ENCODE measurements at regions not wholly inside any gene's neighbourhood (a gene's known extent, or its start where the extent isn't known, plus 50 kb on each side); places are given as distances from the start of the nearest gene placed in this dataset.
"Not testable (repeated sequence)": the region's sequence is repeated elsewhere in the genome, so short reads cannot be mapped to it uniquely, and the experiment has no call there.

- DNase-seq (ENCODE audit: extremely low spot score) = no peak
- CTCF ChIA-PET = interaction anchor here (1.2 to 1.8 kb wide), 2 partner anchors 12 to 153 kb away, joined by 3 to 5 read pairs; no protein-coding TSS in a partner anchor
- TF ChIP-seq, protein P1, sequence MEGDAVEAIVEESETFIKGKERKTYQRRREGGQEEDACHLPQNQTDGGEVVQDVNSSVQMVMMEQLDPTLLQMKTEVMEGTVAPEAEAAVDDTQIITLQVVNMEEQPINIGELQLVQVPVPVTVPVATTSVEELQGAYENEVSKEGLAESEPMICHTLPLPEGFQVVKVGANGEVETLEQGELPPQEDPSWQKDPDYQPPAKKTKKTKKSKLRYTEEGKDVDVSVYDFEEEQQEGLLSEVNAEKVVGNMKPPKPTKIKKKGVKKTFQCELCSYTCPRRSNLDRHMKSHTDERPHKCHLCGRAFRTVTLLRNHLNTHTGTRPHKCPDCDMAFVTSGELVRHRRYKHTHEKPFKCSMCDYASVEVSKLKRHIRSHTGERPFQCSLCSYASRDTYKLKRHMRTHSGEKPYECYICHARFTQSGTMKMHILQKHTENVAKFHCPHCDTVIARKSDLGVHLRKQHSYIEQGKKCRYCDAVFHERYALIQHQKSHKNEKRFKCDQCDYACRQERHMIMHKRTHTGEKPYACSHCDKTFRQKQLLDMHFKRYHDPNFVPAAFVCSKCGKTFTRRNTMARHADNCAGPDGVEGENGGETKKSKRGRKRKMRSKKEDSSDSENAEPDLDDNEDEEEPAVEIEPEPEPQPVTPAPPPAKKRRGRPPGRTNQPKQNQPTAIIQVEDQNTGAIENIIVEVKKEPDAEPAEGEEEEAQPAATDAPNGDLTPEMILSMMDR (IDR thresholded peaks at IDR 0.05; ENCODE audit: control extremely low read depth, extremely low read depth, low read depth, missing control alignments) = no peak
- POLR2A ChIA-PET = no interaction called here
Measured at GRCh38 chr1:78745111-78745510, 95.5 kb downstream of the IFI44 start.

GRCh38 chr1:78753679-78754078 lies 104.0 kb downstream of the IFI44 start:
- POLR2A ChIA-PET, CTCF ChIA-PET: not testable (repeated sequence)

DNA sequence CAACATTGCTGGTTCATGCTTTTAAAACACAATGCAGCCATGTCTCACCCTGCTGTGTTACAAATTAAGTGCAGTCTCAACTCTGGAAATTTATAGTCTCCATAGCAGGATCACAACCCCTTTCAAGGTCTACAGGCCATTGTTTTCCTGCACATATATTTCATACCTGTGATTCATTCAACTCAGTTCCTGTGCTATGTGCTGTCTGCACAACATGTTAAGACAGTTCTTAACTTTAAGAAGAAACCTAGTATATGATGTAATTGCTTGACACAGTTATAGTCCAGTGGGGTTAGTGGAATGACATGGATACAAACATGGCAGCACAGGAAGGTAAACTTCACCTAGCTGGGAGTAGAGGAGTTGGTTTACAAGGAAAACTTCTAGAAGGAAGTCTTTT lies 106.4 kb downstream of the IFI44 start:
- DNase-seq (ENCODE audit: extremely low spot score) = no peak
- CTCF ChIA-PET = interaction anchor here (1.3 to 2.6 kb wide), 3 partner anchors 10 to 14 kb away, joined by 3 to 5 read pairs (median 5); no protein-coding TSS in a partner anchor
- TF ChIP-seq, protein P1 (IDR thresholded peaks at IDR 0.05; ENCODE audit: control extremely low read depth, extremely low read depth, low read depth, missing control alignments) = no peak
- POLR2A ChIA-PET = no interaction called here

More at GRCh38 chr1:78753679-78754078, 104.0 kb downstream of the IFI44 start:
- not testable (repeated sequence) for DNase-seq (ENCODE audit: extremely low spot score)

GRCh38 chr1:78758506-78758905 lies 108.9 kb downstream of the IFI44 start:
- no peak for DNase-seq (ENCODE audit: extremely low spot score)
- POLR2A ChIA-PET = no interaction called here
- CTCF ChIA-PET = no interaction called here
- TF ChIP-seq, protein P1 (IDR thresholded peaks at IDR 0.05; ENCODE audit: control extremely low read depth, extremely low read depth, low read depth, missing control alignments) = no peak

DNA sequence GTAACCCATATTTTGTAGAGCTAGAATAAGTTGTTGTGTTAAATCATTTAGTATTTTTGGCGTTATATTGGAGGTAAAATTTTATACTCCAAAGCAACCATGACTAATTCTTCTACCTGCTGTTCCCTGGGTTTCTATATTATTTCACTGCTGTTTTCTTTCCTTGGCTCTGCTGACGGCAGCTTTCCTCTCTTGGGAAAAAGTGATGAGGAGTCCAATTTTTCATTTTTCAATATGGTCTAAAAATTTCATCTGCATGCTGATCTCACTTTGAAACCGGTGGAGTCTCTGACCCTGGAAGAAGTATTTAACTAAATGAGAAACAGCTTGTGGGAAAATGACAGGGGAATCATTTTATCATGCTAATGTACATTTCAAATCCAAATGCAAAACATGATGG lies 110.2 kb downstream of the IFI44 start:
- no peak for DNase-seq (ENCODE audit: extremely low spot score)
- ChIA-PET POLR2A (no interaction called here), CTCF (no interaction called here)
- TF ChIP-seq, protein P1 (IDR thresholded peaks at IDR 0.05; ENCODE audit: control extremely low read depth, extremely low read depth, low read depth, missing control alignments) = no peak

- ChIA-PET POLR2A (no interaction called here), CTCF (no interaction called here)
- DNase-seq (ENCODE audit: extremely low spot score) = no peak
- TF ChIP-seq, protein P1 (IDR thresholded peaks at IDR 0.05; ENCODE audit: control extremely low read depth, extremely low read depth, low read depth, missing control alignments) = no peak
Measured at GRCh38 chr1:78760858-78761257, 111.2 kb downstream of the IFI44 start.

GRCh38 chr1:78762113-78762512 lies 112.5 kb downstream of the IFI44 start:
- ChIA-PET POLR2A (no interaction called here), CTCF (no interaction called here)
- TF ChIP-seq, protein P1 (IDR thresholded peaks at IDR 0.05; ENCODE audit: control extremely low read depth, extremely low read depth, low read depth, missing control alignments) = no peak
- DNase-seq (ENCODE audit: extremely low spot score) = no peak

Measured in GM10248 (cell line).